ENCODE measurements at regions not wholly inside any gene's neighbourhood (a gene's known extent, or its start where the extent isn't known, plus 50 kb on each side); places are given as distances from the start of the nearest gene placed in this dataset.
"Not testable (repeated sequence)": the region's sequence is repeated elsewhere in the genome, so short reads cannot be mapped to it uniquely, and the experiment has no call there.

- DNase-seq = no peak
These were observed 1641.9 kb upstream of the PIK3C3 start for GRCh38 chr18:40313030-40313642.

GRCh38 chr18:40307627-40308026 is 1647.4 kb upstream of the PIK3C3 start:
- no peak for DNase-seq

- DNase-seq = no peak
These were observed 1658.2 kb upstream of the PIK3C3 start for GRCh38 chr18:40296717-40297413.

DNA sequence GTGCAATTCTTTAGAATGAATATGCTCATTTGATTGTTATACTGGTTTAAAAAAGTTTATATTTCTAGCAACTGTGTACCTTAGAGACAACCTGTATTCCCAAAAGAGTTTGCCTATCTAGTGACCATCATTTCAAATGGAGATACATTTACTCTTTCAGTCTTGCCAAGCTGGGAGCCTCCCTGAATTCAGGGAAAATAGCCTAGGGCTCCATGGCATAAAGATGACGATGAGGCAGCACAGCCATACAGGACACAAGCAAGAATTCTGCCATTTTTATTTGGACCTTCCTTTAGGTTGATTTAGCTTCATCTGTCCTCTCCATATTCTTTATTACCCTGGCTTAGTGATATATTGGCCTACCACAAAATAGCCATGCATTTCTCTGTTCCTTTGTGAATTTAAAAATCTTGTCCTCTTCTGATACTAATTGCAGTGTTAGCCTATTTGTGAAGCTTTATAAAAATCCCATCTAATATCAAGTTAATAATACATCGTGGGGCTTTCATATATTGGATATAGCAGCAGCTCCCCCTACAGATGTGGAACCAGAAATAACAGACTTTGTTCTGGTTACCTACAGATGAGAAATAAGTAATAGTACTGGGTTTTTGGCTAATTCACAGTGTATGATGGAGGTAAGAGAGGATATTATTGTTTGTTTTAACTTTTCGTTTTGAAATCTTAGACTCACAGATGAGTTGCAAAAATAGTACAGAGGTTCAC is 1661.9 kb upstream of the PIK3C3 start:
- no peak for DNase-seq

DNA sequence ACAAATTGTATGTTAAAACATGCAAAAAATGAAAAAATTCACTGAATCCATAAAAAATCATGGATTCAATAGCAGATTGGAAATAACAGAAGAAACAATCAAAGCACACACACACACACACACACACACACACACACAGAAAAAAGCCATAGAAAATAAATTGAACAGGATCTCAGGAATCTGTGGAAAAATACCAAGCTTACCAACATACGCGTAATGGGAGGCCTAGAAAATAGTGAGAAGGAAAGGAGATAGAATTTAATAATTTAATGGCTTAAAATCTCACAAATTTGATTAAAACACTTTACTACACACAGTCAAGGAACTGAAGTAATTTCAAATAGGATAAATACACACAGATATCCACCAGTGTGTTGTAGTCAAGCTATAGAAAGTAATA is 1671.5 kb upstream of the PIK3C3 start:
- no peak for DNase-seq

DNA sequence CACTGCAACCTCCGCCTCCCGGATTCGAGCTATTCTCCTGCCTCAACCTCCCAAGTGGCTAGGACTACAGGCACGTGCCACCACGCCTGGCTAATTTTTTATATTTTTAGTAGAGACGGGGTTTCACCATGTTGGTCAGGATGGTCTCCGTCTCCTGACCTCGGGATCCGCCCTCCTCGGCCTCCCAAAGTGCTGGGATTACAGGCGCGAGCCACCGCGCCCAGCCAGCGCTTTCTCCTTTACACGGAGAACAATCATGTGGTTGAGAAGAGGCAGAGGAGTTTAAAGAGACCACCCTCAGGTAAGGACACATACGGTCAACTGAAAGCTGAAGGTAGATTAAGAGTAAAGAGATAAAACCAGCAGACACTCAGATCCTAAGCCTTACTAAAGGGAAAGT is 1673.7 kb upstream of the PIK3C3 start:
- DNase-seq = not testable (repeated sequence)

- DNase-seq = no peak
These were observed 1680.3 kb upstream of the PIK3C3 start for GRCh38 chr18:40274618-40275196.

- DNase-seq = no peak
These were observed 1682.3 kb upstream of the PIK3C3 start for GRCh38 chr18:40272630-40273231.

DNA sequence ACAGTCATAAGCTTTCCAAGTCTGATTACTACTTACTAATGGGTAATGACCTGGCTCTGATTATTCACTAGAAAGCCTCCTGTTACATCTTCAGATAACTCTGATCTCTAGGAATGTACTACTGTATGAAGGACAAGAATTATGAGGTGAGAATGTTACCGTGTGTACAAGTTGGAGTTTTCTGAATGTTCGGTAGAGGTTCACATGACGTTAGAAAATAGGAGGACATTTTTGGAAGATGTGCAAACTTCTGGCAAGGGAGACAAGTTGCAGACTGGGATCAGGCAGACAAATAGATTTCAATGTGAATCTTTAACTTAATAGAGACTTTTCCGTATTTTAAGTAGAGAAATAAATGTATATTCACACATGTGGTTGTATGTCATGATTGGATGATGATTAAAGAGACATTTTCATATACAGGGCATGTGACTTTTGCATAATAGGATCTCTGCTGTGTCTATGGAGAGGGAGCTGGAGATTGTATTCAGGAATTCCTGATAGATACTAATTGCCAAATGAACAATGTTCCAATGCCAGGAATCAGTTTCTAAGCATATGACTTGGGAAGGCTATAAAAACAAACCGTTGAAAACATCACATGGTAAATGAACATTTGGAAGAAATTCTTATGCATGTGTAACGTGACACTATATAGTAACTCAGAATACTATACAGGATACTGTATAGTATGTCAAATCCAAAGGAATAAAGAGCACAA is 1695.8 kb upstream of the PIK3C3 start:
- no peak for DNase-seq

GRCh38 chr18:40258311-40258710 is 1696.7 kb upstream of the PIK3C3 start:
- no peak for DNase-seq

- DNase-seq = no peak
These were observed 1704.8 kb upstream of the PIK3C3 start for GRCh38 chr18:40250236-40250635.

- DNase-seq = no peak
These were observed 1705.5 kb upstream of the PIK3C3 start for GRCh38 chr18:40249390-40250080.

DNA sequence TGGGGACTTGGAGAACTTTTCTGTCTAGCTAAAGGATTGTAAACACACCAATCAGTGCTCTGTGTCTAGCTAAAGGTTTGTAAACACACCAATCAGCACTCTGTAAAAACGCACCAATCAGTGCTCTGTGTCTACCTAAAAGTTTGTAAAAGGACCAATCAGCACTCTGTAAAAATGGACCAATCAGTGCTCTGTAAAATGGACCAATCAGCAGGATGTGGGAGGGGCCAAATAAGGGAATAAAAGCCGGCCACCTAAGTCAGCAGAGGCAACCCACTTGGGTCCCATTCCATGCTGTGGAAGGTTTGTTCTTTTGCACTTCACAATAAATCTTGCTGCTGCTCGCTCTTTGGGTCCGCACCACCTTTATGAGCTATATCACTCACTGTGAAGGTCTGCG is 1709.4 kb upstream of the PIK3C3 start:
- DNase-seq = not testable (repeated sequence)

DNA sequence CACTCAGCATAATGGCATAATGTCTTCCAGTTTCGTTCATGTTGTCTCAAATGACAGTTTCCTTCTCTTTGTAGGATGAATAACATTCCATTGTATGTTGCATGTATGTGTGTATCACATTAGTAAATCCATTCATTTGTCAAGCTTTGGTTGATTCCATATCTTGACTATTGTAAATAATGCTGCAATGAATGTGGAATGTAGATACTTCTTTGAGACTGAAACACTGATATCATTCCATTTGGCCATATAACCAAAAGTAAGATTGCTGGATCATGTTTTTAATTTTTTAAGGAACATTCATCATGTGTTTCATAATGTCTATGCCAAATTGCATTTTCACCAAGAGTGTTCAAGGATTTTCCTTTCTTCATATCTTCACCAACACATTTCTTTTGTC is 1711.4 kb upstream of the PIK3C3 start:
- no peak for DNase-seq

DNA sequence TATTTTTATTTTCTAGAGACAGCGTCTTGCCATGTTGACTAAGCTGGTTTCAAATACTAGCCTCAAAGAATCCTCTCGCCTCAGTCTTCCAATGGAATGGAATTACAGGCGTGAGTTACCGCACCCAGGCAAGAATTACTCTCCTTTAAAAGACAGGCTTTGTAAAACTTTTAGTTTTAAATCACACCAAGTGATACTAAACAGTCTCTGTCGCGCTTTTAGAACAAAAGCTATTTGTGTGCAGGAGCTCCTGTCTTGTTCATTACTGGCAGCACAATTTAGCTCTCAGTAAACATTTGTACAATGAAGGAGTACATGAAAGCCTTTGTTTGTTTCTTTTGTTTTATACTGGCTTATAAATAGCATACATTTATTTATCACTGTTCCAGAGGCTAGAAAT is 1719.2 kb upstream of the PIK3C3 start:
- no peak for DNase-seq

DNA sequence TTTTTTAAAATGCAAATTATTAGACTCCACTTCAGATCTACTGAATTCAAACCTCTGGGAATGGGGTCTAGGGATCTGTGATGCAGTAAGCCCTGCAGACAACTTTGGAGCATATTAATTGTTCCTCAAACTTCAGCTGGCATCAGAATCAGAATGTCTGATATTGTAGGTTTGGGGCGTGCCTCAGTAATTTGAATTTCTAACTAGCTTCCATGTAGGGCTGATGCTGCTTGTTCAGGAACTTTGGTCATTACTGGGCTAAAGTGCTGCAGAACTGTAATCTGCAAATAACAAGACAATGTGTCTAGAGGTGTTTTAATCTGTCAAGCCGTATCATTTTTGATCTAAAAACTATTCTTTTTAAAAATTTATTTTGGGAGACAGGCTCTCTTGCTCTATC is 1719.7 kb upstream of the PIK3C3 start:
- no peak for DNase-seq

- DNase-seq = no peak
These were observed 1721.0 kb upstream of the PIK3C3 start for GRCh38 chr18:40233931-40234616.

DNA sequence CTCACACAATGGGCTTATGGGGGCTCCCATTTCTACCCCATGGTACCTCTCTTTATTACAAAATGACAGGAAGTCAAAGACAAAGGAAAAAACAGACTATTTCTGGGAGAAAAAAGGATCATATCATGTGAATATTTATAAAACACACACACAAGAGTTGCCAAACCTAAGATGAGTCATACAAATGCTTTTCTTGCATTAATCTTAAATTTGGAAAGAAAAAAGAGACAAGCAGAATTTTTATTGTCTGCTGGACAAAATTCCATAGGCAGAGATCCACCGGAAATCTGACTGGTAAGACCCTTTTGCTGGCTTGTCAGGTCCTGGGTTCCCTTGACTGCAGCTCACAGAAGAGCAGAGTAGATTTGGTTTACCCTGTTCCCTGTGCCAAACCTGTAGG is 1732.3 kb upstream of the PIK3C3 start:
- DNase-seq = no peak

- DNase-seq = no peak
These were observed 1738.2 kb upstream of the PIK3C3 start for GRCh38 chr18:40216856-40217255.

- no peak for DNase-seq
These were observed 1739.1 kb upstream of the PIK3C3 start for GRCh38 chr18:40215979-40216378.

DNA sequence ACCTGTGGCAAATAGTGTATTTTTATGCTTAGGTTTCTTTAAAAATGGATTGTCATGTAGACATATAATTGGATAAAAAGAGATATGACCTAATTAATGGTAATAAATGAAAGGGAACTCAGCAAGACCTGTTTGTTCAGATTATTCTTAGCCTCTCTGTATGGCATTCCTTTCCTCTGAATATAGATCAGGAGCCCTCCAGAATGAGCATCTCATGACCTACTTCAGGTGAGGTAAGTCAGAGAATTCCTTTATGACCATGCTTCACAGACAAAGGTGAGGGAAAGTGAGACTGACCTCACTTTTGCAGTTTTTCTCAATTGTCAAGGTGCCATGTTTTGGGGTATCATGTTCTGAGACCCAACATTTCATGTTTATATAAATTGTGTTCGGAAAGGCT is 1744.3 kb upstream of the PIK3C3 start:
- DNase-seq = no peak

DNA sequence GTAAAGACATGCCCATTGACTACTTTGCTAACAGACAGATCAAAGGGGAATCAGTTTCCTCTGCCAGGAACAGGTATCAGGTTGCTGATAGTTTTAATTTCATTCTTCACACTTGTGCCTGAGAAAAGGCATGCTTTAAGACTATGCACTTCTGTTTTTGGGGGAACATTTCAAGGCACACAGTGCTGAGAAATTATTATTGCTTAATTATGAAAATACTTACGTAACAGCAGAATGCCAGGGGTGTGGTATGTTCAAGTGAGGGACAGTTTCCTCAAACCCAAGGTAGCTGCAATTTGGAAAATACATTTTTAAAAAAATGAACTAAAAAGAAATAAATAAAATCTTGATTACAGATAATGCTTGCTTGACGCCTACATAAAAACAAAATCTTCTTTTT is 1746.1 kb upstream of the PIK3C3 start:
- DNase-seq = no peak
